ENCODE measurements at regions not wholly inside any gene's neighbourhood (a gene's known extent, or its start where the extent isn't known, plus 50 kb on each side); places are given as distances from the start of the nearest gene placed in this dataset.
"Not testable (repeated sequence)": the region's sequence is repeated elsewhere in the genome, so short reads cannot be mapped to it uniquely, and the experiment has no call there.

DNA sequence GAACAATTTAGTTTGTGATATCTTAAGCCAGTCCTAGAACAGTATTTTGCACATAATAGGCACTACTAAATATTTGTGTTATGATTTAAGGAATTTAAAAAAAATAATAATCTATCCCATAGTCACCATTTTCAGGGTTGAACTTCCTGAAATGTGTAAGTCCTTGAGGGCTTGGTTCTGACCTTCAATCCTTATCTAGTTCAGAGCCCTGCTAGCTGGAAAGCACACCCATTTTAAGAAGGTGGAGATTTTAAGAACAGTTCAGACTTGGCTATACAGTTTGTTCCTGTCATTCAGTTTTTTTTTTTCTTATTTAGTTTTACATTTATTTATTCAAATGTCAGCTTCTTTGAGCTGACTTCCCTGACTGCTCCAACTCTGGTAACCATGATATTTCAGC lies 183.4 kb upstream of the MAGI2 start:
- Histone ChIP-seq H3K4me1 (no peaks in the 10 kb centered on the region), H3K27me3 (replicated peaks; ENCODE audit: control insufficient read depth, insufficient read depth, low read length) (no peaks in the 10 kb centered on the region), H3K4me3 (ENCODE audit: low read depth, low read length) (no peak overlapping the region), H3K9me3 (no peaks in the 10 kb centered on the region), H3K36me3 (ENCODE audit: control insufficient read depth, insufficient read depth, low read length) (no peaks in the 10 kb centered on the region)
- ChIA-PET CTCF (no interaction called here), POLR2A (no interaction called here)
- no peak for DNase-seq
- no TSS peak for BruUV-seq (replicated peaks)
- TF ChIP-seq, protein P1, sequence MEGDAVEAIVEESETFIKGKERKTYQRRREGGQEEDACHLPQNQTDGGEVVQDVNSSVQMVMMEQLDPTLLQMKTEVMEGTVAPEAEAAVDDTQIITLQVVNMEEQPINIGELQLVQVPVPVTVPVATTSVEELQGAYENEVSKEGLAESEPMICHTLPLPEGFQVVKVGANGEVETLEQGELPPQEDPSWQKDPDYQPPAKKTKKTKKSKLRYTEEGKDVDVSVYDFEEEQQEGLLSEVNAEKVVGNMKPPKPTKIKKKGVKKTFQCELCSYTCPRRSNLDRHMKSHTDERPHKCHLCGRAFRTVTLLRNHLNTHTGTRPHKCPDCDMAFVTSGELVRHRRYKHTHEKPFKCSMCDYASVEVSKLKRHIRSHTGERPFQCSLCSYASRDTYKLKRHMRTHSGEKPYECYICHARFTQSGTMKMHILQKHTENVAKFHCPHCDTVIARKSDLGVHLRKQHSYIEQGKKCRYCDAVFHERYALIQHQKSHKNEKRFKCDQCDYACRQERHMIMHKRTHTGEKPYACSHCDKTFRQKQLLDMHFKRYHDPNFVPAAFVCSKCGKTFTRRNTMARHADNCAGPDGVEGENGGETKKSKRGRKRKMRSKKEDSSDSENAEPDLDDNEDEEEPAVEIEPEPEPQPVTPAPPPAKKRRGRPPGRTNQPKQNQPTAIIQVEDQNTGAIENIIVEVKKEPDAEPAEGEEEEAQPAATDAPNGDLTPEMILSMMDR (IDR thresholded peaks at IDR 0.05; ENCODE audit: insufficient read depth in 1 of 2, low read depth in 1 of 2, low read length in 1 of 2, severe bottlenecking in 1 of 2, unreplicated experiment in 1 of 2), result no peak
- Mint-ChIP-seq H3K27ac (ENCODE audit: unreplicated experiment) (no peak overlapping the region), H3K4me1 (ENCODE audit: low read depth, unreplicated experiment) (peaks cover 7% of the 10 kb centered on the region), H3K36me3 (ENCODE audit: insufficient read depth, unreplicated experiment) (no peaks in the 10 kb centered on the region), H3K9me3 (ENCODE audit: unreplicated experiment) (no peaks in the 10 kb centered on the region), H3K27me3 (ENCODE audit: insufficient read depth, unreplicated experiment) (no peaks in the 10 kb centered on the region), H3K4me3 (ENCODE audit: unreplicated experiment) (no peak overlapping the region)
- intact Hi-C loops (cut with micrococcal nuclease; ENCODE audit: unreplicated experiment), result no loop called here

DNA sequence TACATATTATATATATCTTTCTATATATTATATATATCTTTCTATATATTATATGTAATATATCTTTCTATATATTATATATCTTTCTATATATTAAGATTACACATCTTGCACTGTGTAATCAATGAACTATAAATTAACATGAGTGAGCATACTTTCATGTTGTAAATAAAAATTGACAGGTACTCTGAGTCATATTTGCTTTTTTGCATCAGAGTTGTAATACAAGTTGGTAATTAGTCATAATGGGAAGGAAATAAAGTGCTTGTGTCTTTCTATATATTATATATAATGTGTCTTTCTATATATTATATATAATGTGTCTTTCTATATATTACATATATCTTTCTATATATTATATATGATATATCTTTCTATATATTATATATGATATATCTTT lies 172.5 kb upstream of the MAGI2 start:
- H3K4me3 ChIP-seq (ENCODE audit: low read depth, low read length); POLR2A ChIA-PET; H3K27me3 ChIP-seq (replicated peaks; ENCODE audit: control insufficient read depth, insufficient read depth, low read length); H3K9me3 Mint-ChIP-seq (ENCODE audit: unreplicated experiment); H3K27ac Mint-ChIP-seq (ENCODE audit: unreplicated experiment); CTCF ChIA-PET; H3K27me3 Mint-ChIP-seq (ENCODE audit: insufficient read depth, unreplicated experiment); H3K9me3 ChIP-seq; H3K4me1 ChIP-seq; intact Hi-C loops (cut with micrococcal nuclease; ENCODE audit: unreplicated experiment); BruUV-seq (replicated peaks); H3K36me3 ChIP-seq (ENCODE audit: control insufficient read depth, insufficient read depth, low read length); DNase-seq; H3K36me3 Mint-ChIP-seq (ENCODE audit: insufficient read depth, unreplicated experiment); H3K4me1 Mint-ChIP-seq (ENCODE audit: low read depth, unreplicated experiment); H3K4me3 Mint-ChIP-seq (ENCODE audit: unreplicated experiment): not testable (repeated sequence)

DNA sequence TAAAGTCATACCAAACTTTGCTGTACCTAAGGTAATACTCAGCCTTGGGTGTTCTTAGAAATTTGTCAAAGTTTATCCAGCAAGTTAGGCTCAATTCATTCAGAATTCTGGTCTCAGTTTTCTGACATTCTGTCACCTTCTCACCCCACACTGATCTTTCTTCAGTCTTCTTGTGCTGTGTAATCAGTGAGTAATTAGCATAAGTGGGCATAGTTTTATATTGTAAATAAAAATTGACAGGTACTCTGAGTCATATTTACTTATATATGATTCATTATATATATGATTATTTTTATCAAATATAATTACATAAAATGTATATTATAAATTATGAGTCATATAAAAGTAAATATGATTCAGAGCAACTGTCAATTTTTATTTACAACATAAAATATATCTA lies 170.9 kb upstream of the MAGI2 start:
- Mint-ChIP-seq H3K9me3 (ENCODE audit: unreplicated experiment) (no peaks in the 10 kb centered on the region), H3K27ac (ENCODE audit: unreplicated experiment) (no peak overlapping the region), H3K4me1 (ENCODE audit: low read depth, unreplicated experiment) (peaks cover 13% of the 10 kb centered on the region), H3K4me3 (ENCODE audit: unreplicated experiment) (no peak overlapping the region), H3K27me3 (ENCODE audit: insufficient read depth, unreplicated experiment) (no peaks in the 10 kb centered on the region), H3K36me3 (ENCODE audit: insufficient read depth, unreplicated experiment) (no peaks in the 10 kb centered on the region)
- ChIA-PET POLR2A (no interaction called here), CTCF (no interaction called here)
- intact Hi-C loops (cut with micrococcal nuclease; ENCODE audit: unreplicated experiment), result no loop called here
- no peaks in the 10 kb centered on the region for H3K36me3 ChIP-seq (ENCODE audit: control insufficient read depth, insufficient read depth, low read length)
- no TSS peak for BruUV-seq (replicated peaks)
- H3K27me3 ChIP-seq (replicated peaks; ENCODE audit: control insufficient read depth, insufficient read depth, low read length), result no peaks in the 10 kb centered on the region
- H3K4me1 ChIP-seq, result no peaks in the 10 kb centered on the region; the same call in 1 of the 2 replicates
- no peak for DNase-seq
- TF ChIP-seq, protein P1 (IDR thresholded peaks at IDR 0.05; ENCODE audit: insufficient read depth in 1 of 2, low read depth in 1 of 2, low read length in 1 of 2, severe bottlenecking in 1 of 2, unreplicated experiment in 1 of 2), result no peak
- H3K4me3 ChIP-seq (ENCODE audit: low read depth, low read length), result no peak overlapping the region
- H3K9me3 ChIP-seq, result no peaks in the 10 kb centered on the region

DNA sequence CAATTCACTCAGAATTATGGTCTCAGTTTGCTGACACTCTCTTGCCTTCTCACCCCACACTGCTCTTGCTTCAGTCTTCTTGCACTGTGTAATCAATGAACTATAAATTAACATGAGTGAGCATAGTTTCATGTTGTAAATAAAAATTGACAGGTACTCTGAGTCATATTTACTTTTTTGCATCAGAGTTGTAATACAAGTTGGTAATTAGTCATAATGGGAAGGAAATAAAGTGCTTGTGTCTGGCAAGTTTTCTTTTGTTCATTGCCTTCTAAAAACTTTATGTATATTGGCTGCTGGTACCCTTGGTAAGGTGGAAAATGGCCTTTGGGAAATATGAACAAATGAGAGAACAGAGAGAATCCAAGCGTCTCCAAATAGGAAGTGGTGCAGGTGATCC lies 169.3 kb upstream of the MAGI2 start:
- no peaks in the 10 kb centered on the region for H3K9me3 Mint-ChIP-seq (ENCODE audit: unreplicated experiment)

More for the DNA sequence above, 169.3 kb upstream of the MAGI2 start:
- Mint-ChIP-seq H3K27me3 (ENCODE audit: insufficient read depth, unreplicated experiment) (no peaks in the 10 kb centered on the region), H3K36me3 (ENCODE audit: insufficient read depth, unreplicated experiment) (no peaks in the 10 kb centered on the region), H3K4me3 (ENCODE audit: unreplicated experiment) (no peak overlapping the region), H3K27ac (ENCODE audit: unreplicated experiment) (no peak overlapping the region), H3K4me1 (ENCODE audit: low read depth, unreplicated experiment) (peaks cover 14% of the 10 kb centered on the region)
- DNase-seq, result no peak
- CTCF ChIA-PET, result no interaction called here
- no peaks in the 10 kb centered on the region for H3K9me3 ChIP-seq
- POLR2A ChIA-PET, result no interaction called here
- no TSS peak for BruUV-seq (replicated peaks)
- H3K27me3 ChIP-seq (replicated peaks; ENCODE audit: control insufficient read depth, insufficient read depth, low read length), result no peaks in the 10 kb centered on the region
- H3K36me3 ChIP-seq (ENCODE audit: control insufficient read depth, insufficient read depth, low read length), result no peaks in the 10 kb centered on the region
- H3K4me1 ChIP-seq, result no peaks in the 10 kb centered on the region; the same call in 1 of the 2 replicates
- intact Hi-C loops (cut with micrococcal nuclease; ENCODE audit: unreplicated experiment), result no loop called here
- H3K4me3 ChIP-seq (ENCODE audit: low read depth, low read length), result no peak overlapping the region
- TF ChIP-seq, protein P1 (IDR thresholded peaks at IDR 0.05; ENCODE audit: insufficient read depth in 1 of 2, low read depth in 1 of 2, low read length in 1 of 2, severe bottlenecking in 1 of 2, unreplicated experiment in 1 of 2), result no peak
